ENCODE measurements at regions not wholly inside any gene's neighbourhood (a gene's known extent, or its start where the extent isn't known, plus 50 kb on each side); places are given as distances from the start of the nearest gene placed in this dataset.

DNA sequence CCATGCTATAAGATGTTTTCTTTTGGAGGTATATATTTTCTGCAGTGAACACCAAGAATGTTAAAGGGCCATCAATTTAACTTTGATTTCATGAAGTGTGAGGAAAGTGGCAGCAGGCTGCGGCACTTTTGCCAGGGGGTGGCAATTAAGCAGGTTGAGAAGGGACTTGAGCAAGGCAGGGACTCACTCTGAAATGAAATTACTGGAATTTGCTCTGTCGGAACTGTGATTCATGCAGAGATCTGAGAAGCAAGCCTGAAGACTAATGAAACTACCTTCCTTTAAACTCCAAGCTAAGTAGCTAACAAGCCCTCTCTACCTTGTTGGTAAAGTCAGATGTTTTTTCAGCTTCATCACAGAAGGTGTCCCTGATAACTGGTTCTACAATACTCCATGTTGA is 441.6 kb downstream of the SIPA1L2 start:
- no peaks in the 10 kb centered on the region for H3K36me3 ChIP-seq (ENCODE audit: control insufficient read depth in 2 of 2, extremely low read depth in 1 of 2, insufficient read depth in 2 of 2, low read length in 2 of 2)
- H3K4me2 ChIP-seq (ENCODE audit: insufficient read depth, low read length) = no peak overlapping the region
- TF ChIP-seq POLR2AphosphoS5 (IDR thresholded peaks at IDR 0.05; ENCODE audit: insufficient read depth, low read depth, low read length) = no peak
- TF ChIP-seq, protein P1, sequence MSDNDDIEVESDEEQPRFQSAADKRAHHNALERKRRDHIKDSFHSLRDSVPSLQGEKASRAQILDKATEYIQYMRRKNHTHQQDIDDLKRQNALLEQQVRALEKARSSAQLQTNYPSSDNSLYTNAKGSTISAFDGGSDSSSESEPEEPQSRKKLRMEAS (IDR thresholded peaks at IDR 0.05; ENCODE audit: insufficient read depth, insufficient read length) = no peak
- TF ChIP-seq GATA2 (IDR thresholded peaks at IDR 0.05; ENCODE audit: insufficient read depth, insufficient read length, low read depth, low read length) = no peak
- no peak for TF ChIP-seq JUN (IDR thresholded peaks at IDR 0.05; ENCODE audit: borderline replicate concordance, insufficient read depth, insufficient read length, low read depth)
- TF ChIP-seq POLR2A (IDR thresholded peaks at IDR 0.05; ENCODE audit: low read depth, low read length) = no peak
- TF ChIP-seq, protein P2, sequence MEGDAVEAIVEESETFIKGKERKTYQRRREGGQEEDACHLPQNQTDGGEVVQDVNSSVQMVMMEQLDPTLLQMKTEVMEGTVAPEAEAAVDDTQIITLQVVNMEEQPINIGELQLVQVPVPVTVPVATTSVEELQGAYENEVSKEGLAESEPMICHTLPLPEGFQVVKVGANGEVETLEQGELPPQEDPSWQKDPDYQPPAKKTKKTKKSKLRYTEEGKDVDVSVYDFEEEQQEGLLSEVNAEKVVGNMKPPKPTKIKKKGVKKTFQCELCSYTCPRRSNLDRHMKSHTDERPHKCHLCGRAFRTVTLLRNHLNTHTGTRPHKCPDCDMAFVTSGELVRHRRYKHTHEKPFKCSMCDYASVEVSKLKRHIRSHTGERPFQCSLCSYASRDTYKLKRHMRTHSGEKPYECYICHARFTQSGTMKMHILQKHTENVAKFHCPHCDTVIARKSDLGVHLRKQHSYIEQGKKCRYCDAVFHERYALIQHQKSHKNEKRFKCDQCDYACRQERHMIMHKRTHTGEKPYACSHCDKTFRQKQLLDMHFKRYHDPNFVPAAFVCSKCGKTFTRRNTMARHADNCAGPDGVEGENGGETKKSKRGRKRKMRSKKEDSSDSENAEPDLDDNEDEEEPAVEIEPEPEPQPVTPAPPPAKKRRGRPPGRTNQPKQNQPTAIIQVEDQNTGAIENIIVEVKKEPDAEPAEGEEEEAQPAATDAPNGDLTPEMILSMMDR (IDR thresholded peaks at IDR 0.05; ENCODE audit: extremely low read depth in 1 of 2, insufficient read depth in 1 of 2, low read depth in 1 of 2, low read length in 2 of 2) = no peak
- TF ChIP-seq FOS (IDR thresholded peaks at IDR 0.05; ENCODE audit: borderline replicate concordance, insufficient read depth, low read length) = no peak
- TF ChIP-seq MYC (IDR thresholded peaks at IDR 0.05; ENCODE audit: low read depth, low read length) = no peak
- no peaks in the 10 kb centered on the region for H4K20me1 ChIP-seq (replicated peaks; ENCODE audit: control insufficient read depth, extremely low read depth, insufficient read depth, low read length)
- no peaks in the 10 kb centered on the region for H3K79me2 ChIP-seq (ENCODE audit: control insufficient read depth, insufficient read depth, low read length)
- no peaks in the 10 kb centered on the region for H3K9me1 ChIP-seq (replicated peaks; ENCODE audit: control insufficient read depth, extremely low read depth, insufficient read depth, low read length)
- FAIRE-seq (no peak), DNase-seq (ENCODE audit: low read depth, low spot score) (no peak)
- ChIA-PET CTCF (no interaction called here), POLR2A (no interaction called here)
- H3K9ac ChIP-seq (replicated peaks; ENCODE audit: extremely low read depth, insufficient read depth, low read length) = no peak overlapping the region
- no peaks in the 10 kb centered on the region for H3K9me3 ChIP-seq (replicated peaks; ENCODE audit: control insufficient read depth, insufficient read depth, low read length)
- H3K4me1 ChIP-seq (ENCODE audit: control insufficient read depth, extremely low read depth, insufficient read depth, low read length) = no peaks in the 10 kb centered on the region
- H2AFZ ChIP-seq (ENCODE audit: low read depth, low read length) = no peak overlapping the region
- no TSS peak for BruUV-seq (replicated peaks)
- no peak overlapping the region for H3K27ac ChIP-seq (ENCODE audit: insufficient read depth, low read depth, low read length)
- intact Hi-C loops (cut with micrococcal nuclease) = loop anchor here (10.0 kb wide), 1 partner anchor 434 kb away; no protein-coding TSS in a partner anchor
- dilution Hi-C loops (cut with MboI; ENCODE audit: extremely low pct_ligation_motif_present, low sequenced_read_pairs) = no loop called here
- no peaks in the 10 kb centered on the region for H3K27me3 ChIP-seq (ENCODE audit: control insufficient read depth in 2 of 2, insufficient read depth in 2 of 2, low read length in 2 of 2)
- no peak overlapping the region for H3K4me3 ChIP-seq (replicated peaks in 1 of 3; ENCODE audit: insufficient read depth in 1 of 3, low read depth in 1 of 3, low read length in 3 of 3)

Data from endothelial cell of umbilical vein (primary cell).